ENCODE measurements at regions not wholly inside any gene's neighbourhood (a gene's known extent, or its start where the extent isn't known, plus 50 kb on each side); places are given as distances from the start of the nearest gene placed in this dataset.

DNA sequence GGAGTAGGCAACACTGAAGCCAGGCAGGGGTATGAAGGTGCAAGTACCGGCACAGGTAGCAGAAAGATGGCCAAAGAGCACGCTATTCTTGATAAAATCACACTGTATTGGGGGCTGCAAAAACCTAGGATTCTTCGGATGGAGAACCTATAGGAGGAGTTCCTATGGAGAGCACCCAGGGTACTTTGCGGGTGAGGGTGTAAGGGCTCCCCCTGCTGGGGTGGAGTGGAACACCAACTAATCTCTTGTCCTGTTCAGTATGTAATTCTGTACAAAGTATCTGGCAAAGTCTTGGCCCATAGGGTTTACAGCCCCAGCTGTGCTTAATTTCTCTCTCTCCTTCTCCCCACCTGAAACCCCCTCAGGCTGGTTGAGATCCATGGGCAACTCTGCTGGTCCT lies 393.1 kb upstream of the ASIC2 start:
- TF ChIP-seq, protein P1, sequence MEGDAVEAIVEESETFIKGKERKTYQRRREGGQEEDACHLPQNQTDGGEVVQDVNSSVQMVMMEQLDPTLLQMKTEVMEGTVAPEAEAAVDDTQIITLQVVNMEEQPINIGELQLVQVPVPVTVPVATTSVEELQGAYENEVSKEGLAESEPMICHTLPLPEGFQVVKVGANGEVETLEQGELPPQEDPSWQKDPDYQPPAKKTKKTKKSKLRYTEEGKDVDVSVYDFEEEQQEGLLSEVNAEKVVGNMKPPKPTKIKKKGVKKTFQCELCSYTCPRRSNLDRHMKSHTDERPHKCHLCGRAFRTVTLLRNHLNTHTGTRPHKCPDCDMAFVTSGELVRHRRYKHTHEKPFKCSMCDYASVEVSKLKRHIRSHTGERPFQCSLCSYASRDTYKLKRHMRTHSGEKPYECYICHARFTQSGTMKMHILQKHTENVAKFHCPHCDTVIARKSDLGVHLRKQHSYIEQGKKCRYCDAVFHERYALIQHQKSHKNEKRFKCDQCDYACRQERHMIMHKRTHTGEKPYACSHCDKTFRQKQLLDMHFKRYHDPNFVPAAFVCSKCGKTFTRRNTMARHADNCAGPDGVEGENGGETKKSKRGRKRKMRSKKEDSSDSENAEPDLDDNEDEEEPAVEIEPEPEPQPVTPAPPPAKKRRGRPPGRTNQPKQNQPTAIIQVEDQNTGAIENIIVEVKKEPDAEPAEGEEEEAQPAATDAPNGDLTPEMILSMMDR (conservative IDR thresholded peaks at IDR 0.05 in 1 of 2, IDR thresholded peaks at IDR 0.05 in 1 of 2; ENCODE audit: low read depth in 1 of 2, low read length in 2 of 2), result peak; percentile 6 to 9
- no peak for TF ChIP-seq EZH2 (IDR thresholded peaks at IDR 0.05; ENCODE audit: low read length, missing control alignments)

Data from fibroblast of lung (primary cell).